NCI-H1436 treated with DMSO at 0.1 percent for 48 hours (cell line): ENCODE measurements at regions not wholly inside any gene's neighbourhood (a gene's known extent, or its start where the extent isn't known, plus 50 kb on each side); places are given as distances from the start of the nearest gene placed in this dataset.
"Not testable (repeated sequence)": the region's sequence is repeated elsewhere in the genome, so short reads cannot be mapped to it uniquely, and the experiment has no call there.

Experiments
- DNase-seq: peaks from one replicate; lab custom pipeline; 2025; lab: John Stamatoyannopoulos, UW

DNA sequence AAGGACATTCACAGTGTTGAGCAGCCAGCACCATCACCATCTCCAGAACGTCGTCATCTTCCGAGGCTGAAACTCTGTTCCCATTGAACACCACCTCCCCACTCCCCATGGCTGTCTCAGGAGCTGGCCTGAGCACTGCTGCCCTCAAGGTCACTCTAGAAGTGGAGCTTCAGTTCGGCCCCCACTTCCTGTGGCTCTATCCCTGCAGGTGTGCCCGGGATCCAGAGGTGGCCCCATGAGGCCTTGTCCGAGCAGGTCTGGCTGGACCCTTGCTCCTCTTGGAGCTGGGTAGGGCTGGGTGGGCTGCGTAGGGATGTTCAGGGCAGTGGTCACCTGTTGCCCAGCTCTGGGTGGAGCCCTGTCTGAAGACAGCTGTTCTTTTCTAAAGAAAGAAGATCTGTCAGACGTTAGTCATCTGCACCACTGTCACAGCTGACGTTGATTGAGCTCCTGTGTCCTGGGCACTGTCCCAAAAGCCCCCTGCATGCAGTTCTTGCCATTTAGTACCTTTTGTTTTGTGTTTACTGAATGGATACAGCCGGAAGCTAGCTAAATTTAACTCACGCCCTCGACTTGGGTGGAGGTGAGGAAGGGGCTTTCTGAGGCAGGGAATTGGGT is 75.5 kb upstream of the CLDN5 start:
- DNase-seq, result no peak

DNA sequence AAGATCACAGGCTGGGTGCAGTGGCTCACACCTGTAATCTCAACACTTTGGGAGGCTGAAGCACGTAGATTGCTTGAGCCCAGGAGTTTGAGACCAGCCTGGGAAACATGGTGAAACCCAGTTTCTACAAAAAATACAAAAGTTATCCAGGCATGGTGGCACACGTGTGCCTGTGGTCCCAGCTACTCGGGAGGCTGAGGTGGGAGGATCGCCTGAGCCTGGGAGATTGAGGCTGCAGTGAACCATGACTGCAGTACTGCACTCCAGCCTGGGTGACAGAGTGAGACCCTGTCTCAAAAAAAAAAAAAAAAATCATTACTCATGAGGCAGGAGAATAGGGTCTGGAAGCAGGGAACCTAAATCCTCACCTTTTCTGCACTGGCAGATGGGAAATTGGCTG is 79.1 kb upstream of the CLDN5 start:
- DNase-seq, result not testable (repeated sequence)

DNA sequence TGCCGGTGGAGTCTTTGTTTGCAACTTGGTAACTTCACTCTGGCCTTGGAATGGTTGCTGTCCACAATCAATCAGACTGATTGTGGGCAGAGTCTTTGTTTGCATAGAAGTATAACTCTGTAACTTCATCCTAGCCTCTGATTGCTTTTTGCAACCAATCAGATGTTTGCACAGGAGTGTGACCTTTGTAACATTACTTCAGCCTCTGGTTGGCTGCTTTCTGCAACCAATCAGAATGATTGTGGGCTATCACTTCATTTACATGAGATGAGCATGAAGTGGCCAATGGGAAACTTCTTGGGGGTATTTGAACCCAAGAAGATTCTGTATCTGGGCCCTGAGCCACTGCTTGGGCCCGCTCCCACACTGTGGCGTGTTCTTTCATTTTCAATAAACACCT is 79.6 kb upstream of the CLDN5 start:
- no peak for DNase-seq

DNA sequence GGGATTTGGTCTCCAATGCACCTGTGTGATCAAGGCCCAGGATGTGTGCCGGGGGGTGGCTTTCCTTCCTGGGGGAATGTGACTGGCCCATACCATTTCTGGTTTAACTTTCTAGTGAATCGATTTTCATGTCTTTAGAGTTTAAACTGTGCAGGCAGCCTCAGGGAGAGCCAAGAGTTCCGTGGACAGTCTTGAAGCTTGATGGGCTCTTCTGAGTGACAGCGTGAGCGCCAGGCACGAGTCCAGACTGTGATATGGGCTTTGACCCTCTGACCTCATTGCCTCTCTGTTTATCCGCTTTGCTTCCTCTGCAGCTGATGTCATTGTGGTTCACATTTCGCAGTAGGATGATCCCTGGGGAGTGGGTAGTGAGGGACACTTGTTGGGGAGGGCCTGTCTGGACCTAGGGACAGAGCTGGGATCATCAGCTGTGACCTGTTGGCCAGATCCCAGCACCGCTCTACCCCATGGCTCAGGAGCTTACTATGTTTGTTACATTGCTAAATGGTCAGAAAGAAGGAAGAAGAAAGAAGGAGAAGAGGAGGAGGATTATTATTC is 80.6 kb upstream of the CLDN5 start:
- no peak for DNase-seq

DNA sequence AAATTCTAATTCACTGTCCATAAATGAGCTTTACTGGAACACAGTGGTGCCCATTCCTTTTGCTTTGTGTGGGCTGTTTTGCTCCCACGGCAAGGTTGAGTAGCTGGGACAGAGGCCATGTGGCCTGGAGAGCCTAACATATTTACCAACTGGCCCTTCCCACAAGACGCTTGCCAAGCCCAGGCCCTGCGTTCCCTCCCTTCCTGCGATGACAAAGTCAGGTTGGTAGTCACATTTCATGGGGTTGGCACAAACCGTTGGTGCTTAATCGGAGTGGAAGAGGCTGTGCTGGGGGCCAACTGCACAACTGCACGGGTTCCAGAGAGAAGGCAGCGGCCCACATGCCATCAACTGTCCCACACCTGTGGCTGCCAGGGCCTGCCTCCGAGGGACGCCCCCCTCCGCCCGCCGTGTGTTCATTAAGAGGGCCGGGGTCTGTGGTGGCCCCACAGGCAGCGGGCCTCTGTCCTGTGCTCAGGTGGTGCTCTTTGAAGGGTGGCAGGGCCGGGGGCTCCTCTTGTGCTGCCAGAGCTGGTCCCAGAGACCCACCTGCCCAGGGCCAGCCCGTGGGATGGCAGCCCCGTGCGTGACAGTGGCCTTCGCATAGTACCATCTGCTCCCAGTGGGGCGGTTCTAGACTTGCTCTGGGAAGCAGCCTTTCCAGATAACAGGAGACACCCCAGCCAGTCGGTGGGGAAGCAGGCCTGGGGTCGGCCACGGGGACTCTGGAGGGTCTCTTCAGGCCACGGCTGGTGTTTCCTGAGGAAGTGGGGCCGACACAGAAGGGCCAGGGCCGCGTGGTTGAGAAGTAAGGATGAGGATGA is 81.5 kb upstream of the CLDN5 start:
- no peak for DNase-seq

DNA sequence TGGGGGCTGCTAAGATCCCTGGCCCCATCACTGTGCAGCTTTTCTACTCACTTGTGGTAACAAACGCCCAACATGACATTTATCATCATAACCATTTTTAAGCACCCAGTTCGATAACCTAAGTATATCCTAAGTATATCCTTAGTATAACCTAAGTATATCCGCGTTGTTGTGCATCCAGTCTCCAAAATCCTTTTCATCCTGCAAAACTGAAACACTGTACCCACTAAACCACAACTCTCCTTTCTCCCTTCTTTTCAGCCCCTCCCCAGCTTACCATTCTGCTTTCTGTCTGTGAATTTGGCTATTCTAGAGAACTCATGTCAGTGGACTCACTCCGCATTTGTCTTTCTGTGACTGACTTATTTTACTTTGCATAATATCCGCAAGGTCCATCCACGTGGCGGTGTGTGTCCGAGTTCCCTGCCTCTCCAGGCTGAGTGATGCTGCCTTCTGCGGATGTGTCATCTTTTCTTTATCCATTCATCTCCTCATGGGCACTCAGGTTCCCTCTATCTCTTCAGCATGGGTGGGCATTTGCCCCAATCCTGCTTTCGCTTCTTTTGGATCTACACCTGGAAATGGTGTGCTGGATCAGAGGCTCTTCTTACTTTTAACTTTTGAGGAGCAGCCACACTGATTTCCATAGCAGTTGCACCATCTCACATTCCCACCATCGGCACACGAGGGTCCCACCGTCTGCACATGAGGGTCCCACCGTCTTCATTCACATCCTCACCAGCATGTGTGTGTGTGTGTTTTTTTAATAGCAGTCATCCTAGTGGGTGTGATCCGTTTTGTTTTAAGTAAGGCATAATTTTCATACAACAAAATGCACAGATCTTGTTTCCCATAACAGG is 82.4 kb upstream of the CLDN5 start:
- DNase-seq, result no peak

DNA sequence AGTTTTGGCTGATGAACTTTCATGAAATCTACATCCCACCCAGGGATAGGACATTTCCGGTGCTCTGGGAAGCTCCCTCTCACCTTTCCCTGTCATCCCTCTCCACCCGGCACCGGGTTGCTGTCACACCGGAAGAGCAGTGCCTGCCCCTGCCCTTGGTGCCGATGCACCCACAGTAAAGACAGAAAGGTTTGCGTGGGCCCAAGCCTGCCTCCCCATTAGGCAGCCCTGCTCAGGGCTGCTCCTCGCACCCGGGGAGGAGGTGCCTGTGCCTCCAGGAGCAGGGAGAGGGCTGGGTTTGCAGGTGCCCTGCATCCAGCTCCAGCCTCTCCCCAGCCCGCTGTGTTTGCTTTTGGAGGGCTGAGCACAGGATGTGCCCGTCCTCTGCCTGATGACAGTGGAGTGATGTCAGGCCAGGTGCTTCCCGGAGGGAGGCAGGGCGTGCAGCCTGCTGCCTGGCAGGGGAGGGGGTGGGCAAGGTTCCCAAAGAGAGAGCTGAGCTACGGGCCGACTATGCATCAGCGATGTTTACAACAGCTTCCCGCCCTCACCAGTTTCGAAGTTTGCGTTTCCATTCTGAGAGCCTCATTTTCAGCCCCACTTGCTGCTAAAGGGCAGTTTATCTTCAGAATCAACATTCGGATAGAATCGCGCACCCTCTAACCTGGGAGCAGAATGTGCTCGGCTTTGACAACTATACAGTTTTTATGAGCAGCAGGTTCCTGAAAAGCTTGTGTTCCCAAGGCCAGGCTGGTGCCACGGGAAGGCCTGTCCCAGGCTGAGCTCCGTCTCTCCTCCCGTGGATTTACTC is 83.2 kb upstream of the CLDN5 start:
- DNase-seq, result peak; percentile 65

DNA sequence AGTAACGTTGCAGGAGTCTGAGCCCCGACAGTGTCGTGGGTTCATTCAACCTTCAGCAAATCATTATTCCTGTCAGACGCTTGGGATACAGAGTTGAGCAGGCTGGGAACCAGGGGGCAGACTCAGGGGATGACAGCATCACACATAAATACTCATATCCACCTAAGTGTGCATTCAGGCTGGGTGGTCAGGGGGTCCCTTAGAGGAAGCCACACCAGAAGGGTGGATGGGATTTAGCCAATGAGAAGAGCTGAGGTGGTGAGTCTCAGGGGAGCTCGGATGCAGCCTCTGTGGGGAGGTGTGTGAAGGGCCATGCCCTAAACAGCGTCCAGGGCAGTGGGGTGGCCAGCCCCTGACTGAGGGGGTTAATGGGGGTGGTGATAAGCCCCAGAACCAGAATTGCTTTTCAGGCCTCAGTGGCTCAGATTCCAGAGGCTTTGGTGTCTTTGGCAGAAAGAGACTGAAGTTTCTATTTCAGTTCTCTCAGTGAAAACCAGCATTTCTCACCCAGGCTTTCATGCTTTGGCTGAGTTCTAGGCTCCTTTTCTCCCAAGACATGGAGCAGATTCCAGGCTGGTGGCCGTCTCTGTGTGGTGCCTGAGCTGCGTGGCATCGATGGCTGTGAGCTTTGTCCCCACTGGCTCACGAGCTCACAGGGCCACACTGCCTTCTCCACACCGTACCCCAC is 83.9 kb upstream of the CLDN5 start:
- DNase-seq, result no peak

DNA sequence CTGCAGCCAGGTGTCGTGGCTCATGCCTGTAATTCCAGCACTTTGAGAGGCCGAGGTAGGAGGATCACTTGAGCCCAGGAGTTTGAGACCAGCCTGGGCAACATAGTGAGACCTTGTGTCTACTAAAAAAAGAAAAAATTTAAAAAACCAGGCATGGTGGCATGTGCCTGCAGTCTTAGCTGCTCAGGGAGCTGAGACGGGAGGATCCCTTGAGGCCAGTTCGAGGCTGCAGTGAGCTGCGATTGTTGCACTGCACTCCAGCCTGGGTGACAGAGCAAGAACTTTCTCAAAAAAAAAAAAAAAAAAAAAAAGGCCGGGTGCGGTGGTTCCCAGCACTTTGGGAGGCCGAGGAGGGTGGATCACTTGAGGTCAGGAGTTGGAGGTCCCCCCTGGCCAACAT is 85.5 kb upstream of the CLDN5 start:
- DNase-seq, result not testable (repeated sequence)

DNA sequence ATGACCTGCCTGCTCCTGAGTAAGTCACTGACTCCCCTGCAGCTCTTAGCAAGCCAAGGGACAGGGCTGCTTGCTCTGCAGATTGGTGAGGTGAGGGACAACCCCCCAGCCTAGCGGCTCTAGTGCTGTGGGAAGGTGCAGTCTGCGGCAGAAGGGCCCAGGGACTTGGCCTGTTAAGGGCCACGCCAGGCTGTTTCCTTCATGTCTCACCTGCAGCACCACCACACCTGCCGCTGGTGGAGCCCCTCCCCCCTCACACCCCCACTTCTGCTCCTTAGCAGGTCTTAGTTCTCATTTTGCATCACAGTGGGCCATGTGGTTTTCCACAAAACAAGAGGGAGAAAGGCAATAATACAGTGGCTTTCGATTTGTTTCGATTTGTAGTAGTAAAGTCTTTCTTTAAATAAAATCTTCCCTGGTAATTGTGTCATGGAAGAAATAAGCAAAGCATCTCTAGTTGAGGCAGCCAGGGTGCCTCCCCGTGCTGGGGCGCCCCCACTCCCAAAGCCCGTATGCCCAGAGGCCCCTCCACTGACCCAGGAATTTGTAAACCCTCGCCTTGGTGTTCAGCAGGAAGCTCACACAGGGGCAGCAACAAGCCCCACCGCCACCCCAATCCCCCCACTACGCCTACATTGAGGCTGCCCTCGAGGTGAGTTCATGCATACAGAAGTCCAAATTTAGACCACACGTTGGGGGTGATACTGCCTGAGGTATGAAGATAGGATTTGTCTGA is 86.5 kb upstream of the CLDN5 start:
- DNase-seq, result no peak

DNA sequence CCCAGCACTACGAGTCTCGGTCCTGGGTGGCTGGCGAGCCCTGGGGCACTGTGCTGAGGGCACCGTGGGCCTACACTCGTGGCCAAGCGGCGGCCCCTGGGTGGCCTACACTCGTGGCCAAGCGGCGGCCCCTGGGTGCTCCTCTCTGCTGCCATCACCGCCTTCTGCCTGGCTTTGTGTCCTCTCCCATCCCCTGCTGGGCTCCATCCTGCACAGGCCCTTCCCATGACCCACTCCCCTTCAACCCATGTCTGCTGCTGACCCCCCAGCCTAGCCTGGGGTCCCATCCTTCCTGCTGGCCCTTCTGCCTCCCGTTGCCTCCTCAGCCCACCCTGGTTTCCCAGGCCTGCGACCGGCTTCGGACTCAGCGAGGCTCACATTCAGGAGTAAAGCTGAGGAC is 87.4 kb upstream of the CLDN5 start:
- DNase-seq, result no peak

DNA sequence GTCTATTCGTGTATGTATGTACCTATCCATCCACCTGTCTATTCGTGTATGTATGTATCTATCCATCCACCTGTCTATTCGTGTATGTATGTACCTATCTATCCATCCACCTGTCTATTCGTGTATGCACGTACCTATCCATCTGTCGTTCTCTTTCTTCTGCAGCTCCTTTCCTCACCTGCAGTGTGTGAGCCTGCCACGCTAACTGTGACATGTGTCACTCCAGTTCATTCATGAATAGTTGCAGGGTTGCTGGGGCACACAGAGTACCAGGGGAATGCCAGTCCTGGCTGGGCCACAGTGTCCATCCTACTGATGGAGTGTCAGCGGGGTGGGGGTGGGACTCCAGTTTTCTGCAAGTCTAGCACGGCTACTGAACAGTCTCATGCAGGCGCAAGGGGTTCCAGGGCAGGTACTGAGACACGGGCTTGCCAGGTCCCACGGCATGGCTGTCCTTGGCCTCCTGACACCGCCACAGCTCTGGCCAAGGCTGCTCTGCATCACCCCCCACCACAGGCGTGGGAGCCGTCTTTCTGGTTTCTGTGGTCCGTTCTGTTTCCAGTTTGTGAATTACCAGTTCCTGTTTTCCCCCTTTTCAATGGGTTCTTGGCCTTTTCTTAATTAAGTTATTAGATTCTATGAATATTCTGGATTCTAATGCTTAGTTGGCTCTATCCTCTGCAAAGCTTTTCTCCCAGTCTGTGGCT is 88.8 kb upstream of the CLDN5 start:
- DNase-seq, result no peak

DNA sequence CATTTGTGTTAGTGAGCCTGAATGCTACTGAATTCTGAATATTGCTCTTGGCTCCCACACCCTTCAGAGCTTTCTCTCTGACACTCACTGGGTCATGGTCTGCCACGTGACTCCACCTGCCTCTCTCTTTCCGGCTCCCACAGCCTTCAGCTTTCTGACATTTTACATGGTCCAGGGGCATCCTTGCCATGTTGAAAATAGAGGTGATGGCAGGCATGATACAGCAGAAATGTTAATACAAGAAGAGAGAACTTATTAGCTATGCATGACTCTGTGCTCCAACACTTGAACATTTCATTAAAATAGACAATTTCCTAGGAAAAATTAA is 90.3 kb upstream of the CLDN5 start:
- DNase-seq, result no peak

DNA sequence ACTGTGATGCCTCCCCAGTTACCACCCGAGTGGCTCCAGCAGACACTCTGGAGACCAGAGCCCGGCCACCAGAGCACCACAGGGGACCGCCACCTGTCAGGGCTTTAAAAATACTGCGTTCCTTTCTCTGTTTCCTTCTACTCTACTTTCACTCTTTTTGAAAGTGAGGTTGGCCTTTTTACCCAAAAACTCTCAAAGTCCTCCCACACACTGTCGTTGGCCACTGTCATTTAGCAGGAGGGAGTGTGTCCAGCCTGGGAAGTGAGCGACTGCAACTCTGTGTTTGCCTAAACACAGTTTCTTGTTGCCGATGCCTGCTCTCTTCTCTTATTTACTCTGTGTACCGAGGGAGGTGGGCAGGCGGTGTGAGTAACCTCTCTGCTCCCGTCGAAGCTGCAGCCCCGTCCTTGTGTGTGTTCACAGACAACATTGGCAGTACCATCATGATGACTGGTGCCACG is 90.8 kb upstream of the CLDN5 start:
- DNase-seq, result no peak

DNA sequence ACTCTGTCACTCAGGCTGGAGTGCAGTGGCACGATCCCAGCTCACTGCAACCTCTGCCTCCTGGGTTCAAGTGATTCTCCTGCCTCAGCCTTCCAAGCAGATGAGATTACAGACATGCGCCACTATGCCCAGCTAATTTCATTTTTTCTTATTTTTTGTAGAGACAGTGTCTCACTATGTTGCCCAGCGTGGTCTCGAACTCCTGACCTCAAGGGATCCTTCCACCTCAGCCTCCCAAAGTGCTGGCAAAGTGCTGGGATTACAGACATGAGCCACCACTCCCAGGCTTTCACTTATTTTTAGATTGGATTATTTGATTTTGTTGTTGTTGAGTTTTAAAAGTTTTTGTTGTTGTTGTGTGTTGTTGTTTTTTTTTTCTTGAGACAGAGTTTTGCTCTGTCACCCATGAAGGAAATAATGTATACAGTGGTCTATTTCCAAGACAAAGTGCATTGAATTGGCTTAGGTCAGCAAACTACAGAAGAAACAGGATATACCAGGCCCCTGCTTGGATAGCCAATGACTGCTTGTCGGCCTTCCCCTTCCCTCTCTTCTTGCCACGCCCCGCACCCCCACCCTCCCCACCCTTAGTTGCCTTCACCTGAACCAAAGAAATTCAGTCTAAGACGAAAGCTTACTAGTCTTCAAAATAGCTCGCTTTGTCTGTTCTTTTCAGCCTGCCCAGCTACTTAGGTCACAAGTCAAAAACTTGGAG is 91.8 kb upstream of the CLDN5 start:
- no peak for DNase-seq

DNA sequence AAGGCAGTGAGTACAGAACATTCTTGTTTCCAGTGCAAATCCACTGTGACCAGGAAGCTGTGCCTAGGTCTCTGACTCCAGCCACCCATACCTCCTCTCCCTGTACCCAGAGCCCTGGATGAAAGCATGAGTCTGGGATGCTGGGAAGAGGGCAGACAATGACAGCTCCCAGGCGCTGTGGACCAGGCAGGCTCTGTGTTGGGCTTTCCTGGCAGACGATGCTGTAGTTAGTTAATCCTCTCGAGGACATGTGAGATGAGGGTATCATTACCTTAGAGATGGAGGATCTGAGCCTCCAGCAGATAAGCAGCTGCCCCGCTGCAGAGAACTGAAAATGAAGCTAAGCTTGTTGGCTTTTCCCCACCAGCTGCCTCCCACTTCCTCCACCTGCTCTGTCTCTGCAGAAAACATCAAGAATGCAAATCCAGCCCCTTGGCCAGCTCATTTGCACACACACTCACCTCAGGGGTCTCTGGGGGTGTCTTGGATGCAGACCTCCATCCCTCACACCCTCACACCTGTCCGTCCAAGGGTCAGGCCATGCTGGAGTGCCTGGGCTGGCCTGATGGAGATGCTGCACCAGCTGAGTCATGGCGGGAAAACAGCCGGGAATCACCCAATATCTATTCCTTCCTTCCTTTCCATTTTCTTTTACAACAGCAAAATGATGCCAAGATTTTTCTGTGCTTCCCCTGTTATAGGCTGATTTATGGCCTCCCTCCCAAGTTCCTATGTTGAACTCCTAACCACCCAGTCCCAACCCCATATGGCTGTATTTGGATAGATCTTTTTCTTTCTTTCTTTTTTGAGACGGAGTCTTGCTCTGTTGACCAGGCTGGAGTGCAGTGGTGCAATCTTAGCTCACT is 94.9 kb upstream of the SEPTIN5 start:
- DNase-seq, result no peak

DNA sequence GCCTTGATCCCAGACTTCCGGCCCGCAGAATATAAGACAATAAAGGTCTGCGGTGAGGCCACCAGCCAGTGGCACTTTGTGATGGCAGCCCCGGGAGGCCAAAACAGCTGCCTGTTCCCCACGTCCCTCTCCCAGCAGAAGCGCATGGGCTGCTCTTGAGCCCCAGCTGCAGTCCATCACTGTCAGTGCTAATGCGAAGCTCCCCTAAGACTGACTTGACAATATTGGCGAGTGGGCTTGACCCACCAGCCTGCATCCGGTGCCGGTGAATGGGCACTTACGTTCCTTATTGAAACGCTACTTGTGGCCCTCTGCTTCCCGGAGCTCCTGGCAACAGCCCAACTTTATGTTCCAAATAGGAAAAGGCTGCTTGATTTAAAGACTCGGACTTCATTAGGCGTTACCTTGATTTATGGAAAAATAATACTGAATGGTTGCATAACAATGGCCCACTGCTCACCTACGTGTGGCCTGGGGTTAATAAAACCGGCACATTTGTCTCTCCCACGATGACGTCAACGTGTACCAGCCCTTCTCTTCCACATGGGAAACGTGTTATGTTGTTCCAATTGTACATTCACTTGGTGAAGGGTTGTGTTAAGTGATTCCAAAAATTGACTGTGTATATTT is 93.4 kb upstream of the SEPTIN5 start:
- no peak for DNase-seq
